ENCODE measurements at regions not wholly inside any gene's neighbourhood (a gene's known extent, or its start where the extent isn't known, plus 50 kb on each side); places are given as distances from the start of the nearest gene placed in this dataset.

DNA sequence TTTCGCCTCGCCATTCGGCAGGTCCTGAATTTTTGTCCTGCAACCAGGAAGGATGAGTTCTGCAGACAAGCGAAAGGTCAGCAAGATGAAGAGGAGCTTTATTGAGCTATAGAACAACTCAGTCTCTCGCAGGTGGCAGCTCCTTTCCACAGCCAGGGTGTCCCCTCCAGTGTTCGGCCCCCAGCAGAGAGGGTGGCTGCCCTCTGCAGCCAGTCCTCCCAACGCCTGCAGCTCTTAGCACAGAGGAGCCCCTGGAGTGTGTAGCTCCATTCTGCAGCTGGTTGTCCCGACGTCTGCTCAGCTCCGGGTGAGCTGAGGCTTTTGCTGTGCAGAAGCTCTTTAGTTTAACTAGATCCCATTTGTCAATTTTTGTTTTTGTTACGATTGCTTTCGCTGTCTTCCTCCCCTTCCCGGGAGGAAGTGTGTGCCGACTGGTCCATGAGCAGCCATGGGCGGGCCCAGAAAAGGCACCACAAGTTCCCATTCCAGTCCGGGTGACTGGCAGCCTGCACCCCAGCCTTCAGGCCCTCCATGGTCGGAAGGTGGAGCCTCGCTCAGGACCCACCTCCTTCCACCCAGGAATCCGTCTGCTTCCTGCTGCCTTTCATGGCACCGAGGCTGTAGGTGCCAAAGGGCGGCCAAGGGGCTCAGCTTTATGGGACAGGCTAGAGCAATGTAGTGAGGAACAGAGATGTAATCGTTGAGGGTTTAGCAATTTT is 497.8 kb upstream of the CNTN4 start:
- Histone ChIP-seq H3K9me3 (ENCODE audit: insufficient read depth, low read depth, low read length) (peaks cover 9% of the 10 kb centered on the region; the same call in 1 of the 2 replicates), H3K27me3 (ENCODE audit: insufficient read depth, low read length) (no peaks in the 10 kb centered on the region), H3K9ac (ENCODE audit: low read depth, low read length) (no peak overlapping the region), H3K27ac (ENCODE audit: low read depth, low read length) (no peak overlapping the region), H3K4me3 (ENCODE audit: low read length) (no peak overlapping the region), H3K36me3 (ENCODE audit: insufficient read depth, low read length) (no peaks in the 10 kb centered on the region), H3K4me1 (ENCODE audit: insufficient read depth, low read length) (no peaks in the 10 kb centered on the region)
- 90% methylated on average over 22 of the region's 22 CpGs for WGBS

DNA sequence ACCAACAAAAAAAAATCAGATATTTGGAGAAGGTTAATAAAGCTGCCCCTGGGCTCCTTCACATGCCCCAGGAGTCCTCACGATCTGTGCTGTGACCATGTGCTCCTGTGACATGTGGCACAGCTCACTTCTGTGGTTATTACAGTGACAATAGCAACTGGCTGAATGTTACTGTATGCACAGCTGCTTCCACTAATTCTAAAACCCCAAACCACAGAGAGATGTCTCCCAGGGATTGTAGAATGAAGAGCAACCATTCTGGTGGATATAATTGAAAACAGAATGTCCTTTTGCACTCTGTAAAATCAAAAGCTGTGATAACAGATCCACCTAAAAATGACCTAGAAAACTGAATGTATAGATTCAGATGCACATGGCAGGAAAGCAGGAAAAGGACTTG is 489.2 kb upstream of the CNTN4 start:
- H3K27me3 ChIP-seq (ENCODE audit: insufficient read depth, low read length), result no peaks in the 10 kb centered on the region
- peaks cover 8% of the 10 kb centered on the region; the same call in 1 of the 2 replicates for H3K9me3 ChIP-seq (ENCODE audit: insufficient read depth, low read depth, low read length)
- no peaks in the 10 kb centered on the region for H3K4me1 ChIP-seq (ENCODE audit: insufficient read depth, low read length)
- no peak overlapping the region for H3K4me3 ChIP-seq (ENCODE audit: low read length)
- H3K9ac ChIP-seq (ENCODE audit: low read depth, low read length), result no peak overlapping the region
- WGBS, result 93% methylated on average over 1 of the region's 1 CpG
- no peaks in the 10 kb centered on the region for H3K36me3 ChIP-seq (ENCODE audit: insufficient read depth, low read length)
- H3K27ac ChIP-seq (ENCODE audit: low read depth, low read length), result no peak overlapping the region

DNA sequence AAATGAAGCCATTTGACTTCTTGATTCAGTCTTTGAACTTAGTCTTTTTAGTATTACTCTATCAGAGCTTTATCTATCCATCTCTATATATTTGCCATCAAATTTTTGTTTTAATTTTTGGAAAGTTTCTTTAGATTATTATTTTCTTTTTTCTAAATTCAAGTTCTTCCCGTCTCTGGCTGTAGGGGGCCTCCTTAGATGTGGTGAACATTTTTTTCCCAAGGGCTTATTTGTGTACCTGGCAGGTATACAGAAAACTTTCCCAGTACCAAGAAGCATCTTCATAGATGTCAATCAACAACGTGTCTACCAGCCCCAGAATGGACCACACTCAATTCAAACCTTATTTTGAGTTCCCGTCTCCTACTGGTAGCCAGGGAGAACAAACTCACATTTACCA is 486.8 kb upstream of the CNTN4 start:
- Histone ChIP-seq H3K9ac (ENCODE audit: low read depth, low read length) (no peak overlapping the region), H3K27me3 (ENCODE audit: insufficient read depth, low read length) (no peaks in the 10 kb centered on the region), H3K36me3 (ENCODE audit: insufficient read depth, low read length) (no peaks in the 10 kb centered on the region), H3K9me3 (ENCODE audit: insufficient read depth, low read depth, low read length) (peaks cover 8% of the 10 kb centered on the region), H3K4me1 (ENCODE audit: insufficient read depth, low read length) (no peaks in the 10 kb centered on the region), H3K4me3 (ENCODE audit: low read length) (no peak overlapping the region), H3K27ac (ENCODE audit: low read depth, low read length) (no peak overlapping the region)
- 54% methylated on average over 2 of the region's 3 CpGs for WGBS

DNA sequence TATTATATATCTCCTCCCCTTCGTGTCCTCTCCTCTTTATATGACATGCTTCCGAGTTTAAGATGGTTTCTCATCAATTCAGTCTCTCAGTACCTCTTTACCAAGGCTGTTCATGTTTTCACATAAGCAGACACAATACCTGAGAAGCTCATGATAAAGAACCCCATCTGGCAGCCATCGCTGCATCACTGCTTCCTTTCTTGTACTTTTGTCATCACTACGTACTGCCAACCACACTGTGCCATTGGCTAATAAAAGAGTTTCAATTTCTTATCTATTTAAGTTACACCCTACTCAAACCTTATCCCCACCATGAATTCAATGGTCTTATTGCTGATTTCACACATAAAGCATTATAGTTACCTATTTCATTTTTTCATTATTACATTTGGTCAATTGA is 484.7 kb upstream of the CNTN4 start:
- Histone ChIP-seq H3K27ac (ENCODE audit: low read depth, low read length) (no peak overlapping the region), H3K9me3 (ENCODE audit: insufficient read depth, low read depth, low read length) (peaks cover 7% of the 10 kb centered on the region), H3K4me3 (ENCODE audit: low read length) (no peak overlapping the region), H3K36me3 (ENCODE audit: insufficient read depth, low read length) (no peaks in the 10 kb centered on the region), H3K27me3 (ENCODE audit: insufficient read depth, low read length) (no peaks in the 10 kb centered on the region), H3K4me1 (ENCODE audit: insufficient read depth, low read length) (no peaks in the 10 kb centered on the region), H3K9ac (ENCODE audit: low read depth, low read length) (no peak overlapping the region)
- 77% methylated on average over 4 of the region's 4 CpGs for WGBS

DNA sequence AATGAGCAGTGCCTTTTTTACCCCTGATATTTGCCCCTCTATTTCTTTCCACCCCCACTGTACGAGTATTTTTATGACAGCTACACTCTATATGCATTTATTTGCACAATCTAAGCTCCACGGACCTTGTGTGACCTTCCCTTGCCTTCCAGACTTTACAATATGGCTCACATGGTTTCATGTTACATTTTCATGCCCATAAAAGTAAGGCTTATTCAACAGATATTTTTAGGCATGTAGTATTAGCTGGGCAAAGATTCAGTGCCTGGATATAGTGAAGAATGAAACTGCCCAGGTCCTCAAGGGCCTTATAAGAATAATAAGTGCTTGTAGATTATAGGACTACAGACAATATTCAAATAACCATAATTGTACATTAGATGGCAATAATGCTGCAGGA is 481.9 kb upstream of the CNTN4 start:
- Histone ChIP-seq H3K36me3 (ENCODE audit: insufficient read depth, low read length) (no peaks in the 10 kb centered on the region), H3K4me3 (ENCODE audit: low read length) (no peak overlapping the region), H3K27ac (ENCODE audit: low read depth, low read length) (no peak overlapping the region), H3K4me1 (ENCODE audit: insufficient read depth, low read length) (no peaks in the 10 kb centered on the region), H3K9me3 (ENCODE audit: insufficient read depth, low read depth, low read length) (peaks cover 4% of the 10 kb centered on the region; the same call in 1 of the 2 replicates), H3K9ac (ENCODE audit: low read depth, low read length) (no peak overlapping the region), H3K27me3 (ENCODE audit: insufficient read depth, low read length) (no peaks in the 10 kb centered on the region)
- WGBS, result 28% methylated on average over 2 of the region's 2 CpGs

DNA sequence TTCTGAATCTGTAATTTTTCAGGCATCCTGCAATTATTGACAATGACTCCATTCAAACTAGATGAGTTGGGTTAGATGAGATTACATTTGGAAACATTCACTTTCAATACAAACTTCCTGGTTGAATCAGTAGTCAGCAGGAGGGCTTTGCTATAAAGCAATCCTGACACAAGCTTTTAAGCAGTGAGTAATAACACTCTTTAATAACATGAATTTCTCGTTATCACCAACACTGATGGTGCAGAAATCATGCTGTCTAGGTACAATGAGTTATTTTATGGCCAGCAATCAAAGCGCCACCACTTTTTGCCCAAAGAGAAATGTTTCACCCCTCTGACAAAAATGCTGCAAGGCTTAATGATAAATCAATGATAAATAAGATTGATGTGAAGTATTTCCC is 474.8 kb upstream of the CNTN4 start:
- no peaks in the 10 kb centered on the region for H3K4me1 ChIP-seq (ENCODE audit: insufficient read depth, low read length)
- 0 out of 2 replicates have a peak, but pooled peaks cover 2% of the 10 kb centered on the region for H3K9me3 ChIP-seq (ENCODE audit: insufficient read depth, low read depth, low read length)
- H3K36me3 ChIP-seq (ENCODE audit: insufficient read depth, low read length), result no peaks in the 10 kb centered on the region
- WGBS, result 80% methylated on average over 2 of the region's 2 CpGs
- no peaks in the 10 kb centered on the region for H3K27me3 ChIP-seq (ENCODE audit: insufficient read depth, low read length)
- H3K27ac ChIP-seq (ENCODE audit: low read depth, low read length), result no peak overlapping the region
- H3K4me3 ChIP-seq (ENCODE audit: low read length), result no peak overlapping the region
- no peak overlapping the region for H3K9ac ChIP-seq (ENCODE audit: low read depth, low read length)

DNA sequence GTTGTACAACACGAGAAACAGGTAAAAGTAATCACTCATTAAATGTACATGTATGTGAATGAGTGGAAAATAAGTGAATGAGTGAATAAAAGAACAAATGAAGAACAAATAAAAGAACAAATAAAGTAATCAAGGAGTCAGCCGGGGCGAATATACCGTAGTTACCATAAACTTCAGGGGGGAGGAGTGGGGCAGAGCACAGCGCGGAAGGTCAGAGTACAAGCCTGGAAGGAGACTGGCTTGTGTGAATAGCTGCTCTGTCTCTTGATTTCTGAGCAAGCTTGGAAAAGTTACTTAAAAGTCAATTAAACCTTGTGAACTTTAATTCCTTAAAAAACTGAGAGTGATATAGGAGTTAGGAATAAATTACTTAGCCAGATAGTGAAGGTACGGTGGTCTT is 466.5 kb upstream of the CNTN4 start:
- Histone ChIP-seq H3K9ac (ENCODE audit: low read depth, low read length) (no peak overlapping the region), H3K27me3 (ENCODE audit: insufficient read depth, low read length) (no peaks in the 10 kb centered on the region), H3K36me3 (ENCODE audit: insufficient read depth, low read length) (no peaks in the 10 kb centered on the region), H3K27ac (ENCODE audit: low read depth, low read length) (no peak overlapping the region), H3K4me3 (ENCODE audit: low read length) (no peak overlapping the region), H3K9me3 (ENCODE audit: insufficient read depth, low read depth, low read length) (0 out of 2 replicates have a peak, but pooled peaks cover 4% of the 10 kb centered on the region), H3K4me1 (ENCODE audit: insufficient read depth, low read length) (no peaks in the 10 kb centered on the region)
- 97% methylated on average over 6 of the region's 7 CpGs for whole genome bisulfite sequencing

DNA sequence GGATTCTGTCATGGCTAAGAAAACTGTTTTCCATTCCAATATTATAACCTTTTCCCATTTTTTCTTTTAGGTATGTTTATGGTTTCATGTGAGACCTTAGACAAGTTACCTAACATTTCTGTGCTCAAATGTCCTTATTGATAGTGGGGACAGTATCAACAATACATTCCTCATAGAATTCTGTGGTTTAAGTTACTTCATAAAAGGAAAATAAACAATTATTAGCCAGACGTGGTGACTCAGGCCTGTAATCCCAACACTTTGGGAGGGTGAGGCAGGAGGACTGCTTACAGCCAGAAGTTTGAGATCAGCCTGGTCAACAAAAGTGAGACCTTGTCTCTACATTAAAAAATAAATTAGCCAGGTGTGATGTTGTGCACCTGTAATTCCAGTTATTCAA is 436.8 kb upstream of the CNTN4 start:
- H3K9me3 ChIP-seq (ENCODE audit: insufficient read depth, low read depth, low read length), result no peaks in the 10 kb centered on the region
- no peaks in the 10 kb centered on the region for H3K27me3 ChIP-seq (ENCODE audit: insufficient read depth, low read length)
- no peak overlapping the region for H3K4me3 ChIP-seq (ENCODE audit: low read length)
- no peaks in the 10 kb centered on the region for H3K36me3 ChIP-seq (ENCODE audit: insufficient read depth, low read length)
- WGBS, result 100% methylated on average over 1 of the region's 1 CpG
- H3K9ac ChIP-seq (ENCODE audit: low read depth, low read length), result no peak overlapping the region
- no peaks in the 10 kb centered on the region for H3K4me1 ChIP-seq (ENCODE audit: insufficient read depth, low read length)
- no peak overlapping the region for H3K27ac ChIP-seq (ENCODE audit: low read depth, low read length)

DNA sequence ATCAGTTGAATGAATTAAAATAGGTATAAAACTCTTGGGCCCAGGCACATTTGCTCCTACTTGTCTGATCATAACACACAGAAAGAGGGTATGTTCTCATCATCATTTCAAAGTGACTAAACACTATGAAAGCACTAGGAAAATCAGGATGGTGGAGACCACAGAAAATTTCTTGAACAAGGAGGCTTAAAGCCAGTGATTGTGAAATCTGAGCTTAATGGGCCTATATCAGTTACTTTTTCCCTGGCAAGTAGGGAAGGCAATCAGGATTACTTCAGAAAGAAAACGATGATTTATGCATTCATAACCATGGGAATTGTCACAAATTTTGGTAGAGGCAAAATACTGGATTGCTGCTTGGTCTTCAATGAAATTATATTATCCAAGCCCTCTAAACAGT is 434.4 kb upstream of the CNTN4 start:
- no peak overlapping the region for H3K4me3 ChIP-seq (ENCODE audit: low read length)
- H3K27me3 ChIP-seq (ENCODE audit: insufficient read depth, low read length), result no peaks in the 10 kb centered on the region
- H3K36me3 ChIP-seq (ENCODE audit: insufficient read depth, low read length), result no peaks in the 10 kb centered on the region
- H3K4me1 ChIP-seq (ENCODE audit: insufficient read depth, low read length), result no peaks in the 10 kb centered on the region
- 78% methylated on average over 1 of the region's 1 CpG for WGBS
- H3K9me3 ChIP-seq (ENCODE audit: insufficient read depth, low read depth, low read length), result no peaks in the 10 kb centered on the region
- no peak overlapping the region for H3K9ac ChIP-seq (ENCODE audit: low read depth, low read length)
- H3K27ac ChIP-seq (ENCODE audit: low read depth, low read length), result no peak overlapping the region

DNA sequence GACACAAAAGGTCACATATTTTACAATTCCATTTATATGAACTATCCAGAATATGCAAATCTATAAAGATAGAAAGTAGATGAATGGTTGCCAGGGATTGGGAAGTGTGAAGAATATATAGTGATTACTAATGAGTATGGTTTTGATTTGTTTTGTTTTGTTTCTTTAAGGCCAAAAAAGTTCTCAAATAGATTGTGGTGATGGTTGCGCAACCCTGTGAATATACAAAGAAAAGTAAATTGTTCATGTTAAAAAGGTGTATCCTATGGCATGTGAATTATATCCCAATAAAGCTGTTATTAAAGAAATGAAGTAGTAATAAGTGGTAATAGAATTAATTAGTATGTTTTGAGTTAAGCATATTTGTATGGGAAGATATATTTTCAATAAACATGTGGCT is 431.8 kb upstream of the CNTN4 start:
- Histone ChIP-seq H3K9me3 (ENCODE audit: insufficient read depth, low read depth, low read length) (0 out of 2 replicates have a peak, but pooled peaks cover 3% of the 10 kb centered on the region), H3K27ac (ENCODE audit: low read depth, low read length) (no peak overlapping the region), H3K4me3 (ENCODE audit: low read length) (no peak overlapping the region), H3K36me3 (ENCODE audit: insufficient read depth, low read length) (no peaks in the 10 kb centered on the region), H3K9ac (ENCODE audit: low read depth, low read length) (no peak overlapping the region), H3K4me1 (ENCODE audit: insufficient read depth, low read length) (no peaks in the 10 kb centered on the region), H3K27me3 (ENCODE audit: insufficient read depth, low read length) (no peaks in the 10 kb centered on the region)
- WGBS, result 95% methylated on average over 1 of the region's 1 CpG

DNA sequence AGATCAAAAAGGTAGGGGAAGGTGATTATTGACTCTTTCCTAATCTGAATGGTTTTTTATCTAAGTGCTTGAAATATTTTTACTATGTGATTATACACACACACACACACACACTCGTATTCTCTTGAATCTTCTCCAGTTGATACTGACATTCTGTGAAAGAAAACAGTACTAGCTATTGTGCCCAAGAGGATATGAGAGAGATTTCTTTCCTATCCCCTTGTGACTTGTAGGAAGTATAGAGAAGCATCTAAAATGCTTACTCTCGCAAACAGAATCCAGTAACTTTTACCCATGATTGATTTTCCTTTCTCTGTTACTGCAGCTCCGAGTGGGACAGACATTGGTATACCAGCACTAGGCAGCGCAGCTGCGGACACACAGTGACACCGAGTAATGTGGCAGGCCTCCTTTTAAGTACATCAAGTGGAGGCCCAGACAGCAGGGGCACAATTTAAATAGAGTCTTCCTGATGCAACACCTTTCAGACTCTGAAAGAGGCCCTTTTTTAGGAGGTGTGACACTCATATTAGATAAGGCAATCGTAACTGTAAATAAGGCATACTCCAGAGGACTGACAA is 421.0 kb upstream of the CNTN4 start:
- Histone ChIP-seq H3K4me3 (ENCODE audit: low read length) (no peak overlapping the region), H3K9me3 (ENCODE audit: insufficient read depth, low read depth, low read length) (peaks cover 31% of the 10 kb centered on the region), H3K27ac (ENCODE audit: low read depth, low read length) (no peak overlapping the region), H3K36me3 (ENCODE audit: insufficient read depth, low read length) (no peaks in the 10 kb centered on the region), H3K9ac (ENCODE audit: low read depth, low read length) (no peak overlapping the region), H3K27me3 (ENCODE audit: insufficient read depth, low read length) (no peaks in the 10 kb centered on the region), H3K4me1 (ENCODE audit: insufficient read depth, low read length) (no peaks in the 10 kb centered on the region)
- 88% methylated on average over 6 of the region's 7 CpGs for WGBS

All from HUES64 (cell line).